ENCODE measurements at regions not wholly inside any gene's neighbourhood (a gene's known extent, or its start where the extent isn't known, plus 50 kb on each side); places are given as distances from the start of the nearest gene placed in this dataset.

- Histone ChIP-seq H3K4me1 (no peaks in the 10 kb centered on the region), H3K36me3 (no peaks in the 10 kb centered on the region), H3K27me3 (no peaks in the 10 kb centered on the region), H3K27ac (replicated peaks in 1 of 4) (no peak overlapping the region), H3K4me3 (no peak overlapping the region), H3K9me3 (no peaks in the 10 kb centered on the region)
- 65% methylated on average over 1 of the region's 1 CpG for WGBS
- no peak for DNase-seq (ENCODE audit: extremely low spot score)
- intact Hi-C loops (cut with DNase I): no loop called here
- TF ChIP-seq POLR2AphosphoS5 (IDR thresholded peaks at IDR 0.05) (no peak), CTCF (IDR thresholded peaks at IDR 0.05) (no peak)
These were observed 267.8 kb upstream of the ZNF608 start for GRCh38 chr5:125014202-125014601.

GRCh38 chr5:125017796-125018195 is 271.4 kb upstream of the ZNF608 start:
- Histone ChIP-seq H3K36me3 (no peaks in the 10 kb centered on the region), H3K27me3 (no peaks in the 10 kb centered on the region), H3K9me3 (no peaks in the 10 kb centered on the region), H3K4me3 (no peak overlapping the region), H3K4me1 (no peaks in the 10 kb centered on the region), H3K27ac (replicated peaks in 1 of 4) (no peak overlapping the region)
- intact Hi-C loops (cut with DNase I): no loop called here
- no peak for TF ChIP-seq CTCF (IDR thresholded peaks at IDR 0.05)
- no peak for TF ChIP-seq POLR2A (IDR thresholded peaks at IDR 0.05; ENCODE audit: low read depth)
- TF ChIP-seq EP300 (IDR thresholded peaks at IDR 0.05): no peak
- no peak for TF ChIP-seq POLR2AphosphoS5 (IDR thresholded peaks at IDR 0.05)
- DNase-seq (ENCODE audit: extremely low spot score): no peak
- WGBS: 93% methylated on average over 1 of the region's 1 CpG

- no peaks in the 10 kb centered on the region for H3K27me3 ChIP-seq
- WGBS: 83% methylated on average over 6 of the region's 6 CpGs
- intact Hi-C loops (cut with DNase I): no loop called here
- no peak overlapping the region for H3K27ac ChIP-seq (replicated peaks in 1 of 4)
- no peaks in the 10 kb centered on the region for H3K9me3 ChIP-seq
- no peaks in the 10 kb centered on the region for H3K36me3 ChIP-seq
- no peak overlapping the region for H3K4me3 ChIP-seq
- no peak for TF ChIP-seq EP300 (IDR thresholded peaks at IDR 0.05)
- no peak for TF ChIP-seq CTCF (IDR thresholded peaks at IDR 0.05)
- TF ChIP-seq POLR2A (IDR thresholded peaks at IDR 0.05; ENCODE audit: low read depth): no peak
- no peak for TF ChIP-seq POLR2AphosphoS5 (IDR thresholded peaks at IDR 0.05)
- no peaks in the 10 kb centered on the region for H3K4me1 ChIP-seq
- DNase-seq (ENCODE audit: extremely low spot score): no peak
These were observed 277.2 kb upstream of the ZNF608 start for GRCh38 chr5:125023673-125024072.

- H3K9me3 ChIP-seq: no peaks in the 10 kb centered on the region
- intact Hi-C loops (cut with DNase I): no loop called here
- no peak for DNase-seq (ENCODE audit: extremely low spot score)
- 93% methylated on average over 6 of the region's 6 CpGs for WGBS
- no peak overlapping the region for H3K4me3 ChIP-seq
- TF ChIP-seq CTCF (IDR thresholded peaks at IDR 0.05) (no peak), EP300 (IDR thresholded peaks at IDR 0.05) (no peak), POLR2AphosphoS5 (IDR thresholded peaks at IDR 0.05) (no peak), POLR2A (IDR thresholded peaks at IDR 0.05; ENCODE audit: low read depth) (no peak)
- H3K27ac ChIP-seq (replicated peaks in 1 of 4): no peak overlapping the region
- no peaks in the 10 kb centered on the region for H3K36me3 ChIP-seq
- no peaks in the 10 kb centered on the region for H3K27me3 ChIP-seq
- no peaks in the 10 kb centered on the region for H3K4me1 ChIP-seq
These were observed 280.7 kb upstream of the ZNF608 start for GRCh38 chr5:125026867-125027731.

GRCh38 chr5:125032286-125032685 is 285.8 kb upstream of the ZNF608 start:
- H3K27me3 ChIP-seq: no peaks in the 10 kb centered on the region
- no peaks in the 10 kb centered on the region for H3K4me1 ChIP-seq
- H3K36me3 ChIP-seq: no peaks in the 10 kb centered on the region
- no peak overlapping the region for H3K27ac ChIP-seq (replicated peaks in 1 of 4)
- TF ChIP-seq POLR2AphosphoS5 (IDR thresholded peaks at IDR 0.05) (no peak), CTCF (IDR thresholded peaks at IDR 0.05) (no peak), EP300 (IDR thresholded peaks at IDR 0.05) (no peak), POLR2A (IDR thresholded peaks at IDR 0.05; ENCODE audit: low read depth) (no peak)
- no peak overlapping the region for H3K4me3 ChIP-seq
- no peaks in the 10 kb centered on the region for H3K9me3 ChIP-seq
- WGBS: 83% methylated on average over 3 of the region's 3 CpGs
- intact Hi-C loops (cut with DNase I): no loop called here
- DNase-seq (ENCODE audit: extremely low spot score): no peak

Data from esophagus muscularis mucosa (tissue), 4 donors.